GM18907 (cell line): ENCODE measurements at regions not wholly inside any gene's neighbourhood (a gene's known extent, or its start where the extent isn't known, plus 50 kb on each side); places are given as distances from the start of the nearest gene placed in this dataset.
"Not testable (repeated sequence)": the region's sequence is repeated elsewhere in the genome, so short reads cannot be mapped to it uniquely, and the experiment has no call there.

ENCODE experiments used
- ATAC-seq: cut with Tn5 transposase; IDR thresholded peaks from one replicate; pipeline ENCODE4 v1.9.1; 2021; ENCODE audit warnings: mild to moderate bottlenecking, moderate library complexity; ENCODE audit not compliant: unreplicated experiment

DNA sequence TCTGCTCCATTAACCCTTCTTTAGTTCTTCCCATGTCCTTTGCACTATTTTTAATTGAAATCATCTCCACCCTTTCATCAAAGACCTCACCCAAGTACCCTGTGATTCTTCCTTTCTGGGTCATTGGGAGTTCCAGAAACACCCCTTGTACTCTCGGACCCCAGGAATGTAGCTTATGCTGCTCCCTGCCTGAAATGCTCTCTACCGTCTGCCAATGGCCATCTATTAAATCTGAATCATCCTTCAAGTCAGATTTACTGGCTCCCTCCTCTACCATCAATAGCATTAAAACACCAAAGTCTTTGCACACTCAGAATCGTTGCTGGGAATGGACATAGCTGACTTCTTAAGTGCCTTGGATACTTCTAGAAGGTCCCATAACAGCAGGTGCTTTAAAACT lies 73.2 kb upstream of the GADD45A start:
- ATAC-seq: no peak

DNA sequence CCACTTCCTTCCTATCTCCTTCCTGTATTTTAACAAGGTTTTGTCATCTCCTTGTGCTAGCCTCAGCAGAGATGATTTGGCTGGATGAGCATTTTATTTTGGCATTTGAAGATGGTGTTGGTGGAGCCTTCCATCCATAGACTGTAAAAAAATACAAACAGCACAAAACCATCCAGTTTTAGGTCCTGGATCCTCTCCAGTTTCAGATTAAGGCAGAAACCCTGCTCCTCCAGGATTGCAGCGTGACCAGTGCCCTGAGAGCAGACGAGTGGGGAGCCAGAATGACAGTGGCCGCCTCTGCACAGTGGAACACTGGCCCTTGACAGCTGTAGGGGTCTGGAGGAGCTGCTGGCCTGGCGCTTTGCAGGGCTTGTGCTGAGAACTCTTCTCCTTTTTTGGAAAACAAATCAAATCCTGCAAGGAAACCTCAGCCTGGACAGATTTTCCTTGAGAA lies 72.2 kb upstream of the GADD45A start:
- no peak for ATAC-seq

DNA sequence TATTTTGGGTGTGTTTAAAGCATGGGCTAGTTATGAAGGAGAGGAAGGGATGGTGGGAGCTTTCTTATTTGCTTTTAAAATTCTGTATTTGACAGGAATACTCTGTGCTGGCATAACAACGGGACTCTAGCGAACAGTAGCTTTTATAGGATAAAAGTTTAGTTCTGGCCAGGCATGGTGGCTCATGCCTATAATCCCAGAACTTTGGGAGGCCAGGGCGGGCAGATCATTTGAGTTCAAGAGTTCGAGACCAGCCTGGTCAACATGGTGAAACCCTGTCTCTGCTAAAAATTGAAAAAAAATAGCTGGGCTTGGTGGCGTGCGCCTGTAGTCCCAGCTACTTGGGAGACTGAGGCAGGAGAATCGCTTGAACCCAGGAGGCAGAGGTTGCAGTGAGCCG lies 71.5 kb upstream of the GADD45A start:
- not testable (repeated sequence) for ATAC-seq

DNA sequence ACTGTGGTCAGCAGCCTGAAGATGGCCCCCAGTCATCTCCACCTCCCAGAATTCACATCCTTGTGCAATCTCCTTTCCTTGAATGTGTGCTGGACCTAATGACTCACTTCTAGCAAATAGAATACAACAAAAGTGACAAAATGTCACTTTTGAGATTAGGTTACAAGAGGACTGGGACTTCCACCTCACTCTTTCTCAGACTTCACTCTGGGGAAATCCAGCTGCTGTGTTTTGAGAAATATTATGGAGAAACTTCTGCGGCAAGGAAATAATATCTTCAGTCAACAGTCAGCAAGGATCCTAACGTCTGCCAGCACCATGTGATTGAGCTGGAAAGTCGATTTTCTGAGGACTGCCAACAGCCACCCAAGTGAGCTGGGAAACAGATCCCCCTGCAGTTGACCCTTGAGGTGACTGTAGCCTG lies 70.5 kb upstream of the GADD45A start:
- ATAC-seq: no peak

DNA sequence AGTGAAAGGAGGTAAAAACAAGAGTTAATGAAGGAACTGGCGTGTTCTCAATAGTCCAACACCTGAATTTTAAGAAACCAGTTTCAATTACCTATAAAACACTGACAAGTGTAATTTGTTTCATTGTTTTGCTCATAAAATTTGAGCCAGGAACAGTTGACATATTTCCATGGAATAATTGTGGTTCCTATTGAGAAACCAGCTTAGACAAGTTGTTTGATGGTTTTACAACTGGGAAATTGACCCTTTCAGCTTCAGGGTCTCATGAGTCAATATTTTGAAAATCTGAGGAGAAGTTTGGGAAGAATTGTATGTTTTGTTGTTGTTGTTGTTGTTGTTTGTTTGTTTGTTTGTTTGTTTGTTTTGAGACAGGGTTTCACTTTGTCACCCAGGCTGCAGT lies 69.1 kb upstream of the GADD45A start:
- no peak for ATAC-seq

DNA sequence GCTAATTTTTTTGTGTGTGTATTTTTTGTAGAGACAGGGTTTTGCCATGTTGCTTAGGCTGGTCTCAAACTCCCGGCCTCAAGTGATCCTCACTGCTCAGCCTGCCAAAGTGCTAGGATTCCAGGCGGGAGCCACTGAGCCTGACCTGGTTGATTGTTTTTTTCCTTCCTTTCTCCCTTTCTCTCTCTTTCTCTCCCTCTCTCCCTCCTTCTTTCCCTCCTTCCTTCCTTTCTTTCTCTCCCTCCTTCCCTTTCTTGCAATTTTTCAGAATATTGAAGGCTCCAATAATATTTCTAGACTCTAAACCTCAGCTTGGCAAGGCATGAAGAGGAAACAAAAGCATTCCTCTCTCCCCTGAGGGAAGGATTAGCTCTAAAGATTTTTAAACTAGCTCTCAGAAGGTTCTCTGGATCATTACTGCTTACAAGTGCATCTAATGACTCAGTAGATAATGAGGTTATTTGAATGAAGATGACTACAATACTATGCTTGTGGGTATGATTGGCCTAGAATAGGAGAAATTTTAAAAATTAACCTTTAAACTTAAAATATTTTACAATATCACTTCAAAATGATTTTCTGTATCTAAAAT lies 68.5 kb upstream of the GADD45A start:
- ATAC-seq: no peak

DNA sequence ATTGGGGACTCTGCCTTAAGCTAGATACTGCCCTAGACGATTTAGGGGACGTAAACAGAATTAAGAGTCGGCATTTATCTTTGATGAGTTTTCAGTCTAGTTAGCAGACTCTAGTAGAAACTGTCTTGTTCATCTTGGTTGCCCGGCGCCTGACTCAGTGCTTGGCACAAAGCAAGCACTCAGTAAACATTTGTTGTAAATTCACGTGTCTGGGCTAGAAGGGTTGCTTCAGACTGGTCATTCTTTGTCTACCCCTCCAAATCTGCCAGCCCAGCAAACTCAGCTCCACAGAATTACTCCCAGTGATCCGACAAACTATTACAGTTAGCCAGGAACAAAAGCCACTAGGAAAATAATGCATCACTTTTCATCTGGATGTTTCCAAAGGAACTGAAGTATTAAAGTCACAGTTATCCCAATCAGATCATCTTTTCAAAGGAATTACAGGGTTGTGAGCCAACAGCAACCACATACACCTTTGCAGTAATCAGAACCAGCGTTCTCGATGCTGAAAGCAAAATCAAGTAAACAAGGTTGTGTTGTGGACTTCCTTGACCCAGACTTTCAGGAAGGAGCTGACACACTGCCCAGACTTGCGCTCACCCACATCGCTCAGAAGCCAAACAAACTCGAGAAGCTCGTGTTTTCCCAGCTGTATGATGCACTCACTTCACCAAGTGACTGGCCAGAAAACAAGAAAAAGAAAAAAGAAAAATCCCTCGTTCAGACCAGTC lies 66.5 kb upstream of the GADD45A start:
- ATAC-seq: no peak

DNA sequence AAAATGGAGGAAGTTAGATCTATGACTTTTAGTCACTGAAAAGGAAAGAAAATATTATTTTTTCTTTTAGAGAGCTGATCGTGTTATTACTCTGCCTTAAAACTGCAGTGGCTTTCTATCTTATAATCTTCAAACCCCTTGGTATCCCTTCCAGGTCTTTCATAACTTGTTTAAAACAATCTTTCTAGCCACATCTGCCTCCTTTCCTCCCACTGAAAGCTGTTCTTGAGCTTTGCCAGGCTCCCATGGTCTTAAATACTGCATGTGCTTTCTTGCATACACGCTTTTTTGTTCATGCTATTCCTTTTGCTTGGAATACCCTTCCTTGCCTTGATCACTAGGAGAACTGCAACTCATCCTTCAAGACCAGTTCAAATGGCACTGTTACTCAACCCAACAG lies 65.9 kb upstream of the GADD45A start:
- ATAC-seq: no peak

DNA sequence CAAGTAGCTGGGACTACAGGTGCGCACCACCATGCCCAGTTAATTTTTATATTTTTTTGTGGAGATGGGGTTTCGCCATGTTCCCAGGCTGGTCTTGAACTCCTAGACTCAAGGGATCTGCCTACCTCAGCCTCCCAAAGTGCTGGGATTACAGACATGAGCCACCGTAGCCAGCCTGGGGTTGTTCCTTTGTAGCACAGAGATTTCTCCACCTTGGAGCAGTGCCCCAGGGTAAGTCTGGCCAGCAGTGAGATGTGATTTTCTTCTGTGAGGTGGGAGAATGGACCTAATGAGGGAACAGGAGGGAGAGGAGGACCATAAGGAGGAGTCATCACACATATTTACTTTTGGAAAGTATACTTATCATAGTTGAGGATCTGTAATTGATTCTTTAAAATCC lies 61.1 kb upstream of the GADD45A start:
- ATAC-seq: no peak

DNA sequence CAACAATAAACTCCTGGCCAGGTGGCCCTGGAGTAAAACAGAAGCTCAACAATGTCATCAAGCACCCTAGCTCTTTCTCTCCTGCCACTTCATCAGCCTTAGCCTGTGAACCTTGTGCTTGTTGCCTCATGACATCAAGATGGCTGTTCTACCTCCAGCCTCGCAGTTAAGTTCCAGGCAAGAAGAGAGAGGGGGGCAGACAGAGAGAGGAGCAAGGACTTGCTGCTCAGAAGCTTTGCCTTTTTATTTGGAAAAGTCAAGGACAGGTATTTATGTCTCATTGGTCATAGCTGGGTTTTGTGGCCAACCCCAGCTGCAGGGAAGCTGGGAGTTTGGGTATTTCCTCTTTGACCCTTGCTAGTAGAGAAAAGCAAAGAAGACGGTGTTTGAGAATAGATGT lies 60.3 kb upstream of the GADD45A start:
- ATAC-seq: no peak

DNA sequence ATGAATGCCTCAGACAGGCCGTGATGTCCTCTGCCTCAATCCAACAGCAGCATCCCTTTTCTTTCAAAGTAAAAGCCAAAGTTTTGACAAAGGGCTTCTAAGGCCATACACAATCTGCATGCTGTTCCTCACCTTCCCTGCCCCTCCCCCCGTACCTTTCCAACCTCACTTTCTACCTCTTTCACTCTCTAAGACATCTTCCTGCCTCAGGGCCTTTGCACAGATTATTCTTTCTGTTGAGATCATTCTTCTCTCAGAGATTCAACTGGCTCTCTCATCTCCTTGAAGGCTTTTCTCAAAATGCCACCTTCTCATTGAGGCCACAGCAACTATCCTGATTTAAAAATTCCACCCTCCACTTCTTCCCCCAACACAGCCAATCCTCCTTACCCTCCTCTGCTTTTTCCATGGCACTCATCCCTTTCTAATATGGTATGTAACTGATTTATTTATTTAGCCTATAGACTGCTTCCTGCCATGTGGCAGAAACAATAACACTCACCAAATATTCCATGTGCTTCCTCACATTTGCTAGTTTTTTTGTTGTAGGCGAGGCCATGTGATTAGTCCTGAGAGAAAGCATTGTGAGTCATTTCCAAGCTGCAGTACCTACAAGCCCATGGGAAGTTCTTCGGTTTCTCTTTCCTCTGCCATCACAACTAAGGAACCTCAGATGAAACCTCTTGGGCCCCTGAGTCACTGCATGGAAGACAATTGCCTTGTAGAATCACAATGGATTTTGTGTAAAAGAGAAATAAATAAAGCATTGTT lies 58.7 kb upstream of the GADD45A start:
- no peak for ATAC-seq

DNA sequence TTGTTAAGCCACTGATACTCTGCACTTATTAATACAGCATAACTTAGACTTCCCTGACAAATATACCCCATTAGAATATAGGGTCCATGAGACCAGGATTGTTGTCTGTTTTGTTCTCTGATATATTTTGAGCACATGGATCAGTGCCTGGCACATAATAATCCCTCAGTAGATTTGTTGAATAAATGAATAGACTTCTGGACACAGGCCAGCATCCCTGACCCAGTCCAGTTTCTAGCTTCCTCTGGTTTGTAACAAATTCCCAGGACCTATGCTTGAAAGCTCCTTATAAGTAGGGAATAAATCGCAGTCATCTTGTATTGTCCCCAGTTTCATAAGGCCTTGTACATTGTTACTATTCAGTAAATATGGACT lies 58.2 kb upstream of the GADD45A start:
- no peak for ATAC-seq

DNA sequence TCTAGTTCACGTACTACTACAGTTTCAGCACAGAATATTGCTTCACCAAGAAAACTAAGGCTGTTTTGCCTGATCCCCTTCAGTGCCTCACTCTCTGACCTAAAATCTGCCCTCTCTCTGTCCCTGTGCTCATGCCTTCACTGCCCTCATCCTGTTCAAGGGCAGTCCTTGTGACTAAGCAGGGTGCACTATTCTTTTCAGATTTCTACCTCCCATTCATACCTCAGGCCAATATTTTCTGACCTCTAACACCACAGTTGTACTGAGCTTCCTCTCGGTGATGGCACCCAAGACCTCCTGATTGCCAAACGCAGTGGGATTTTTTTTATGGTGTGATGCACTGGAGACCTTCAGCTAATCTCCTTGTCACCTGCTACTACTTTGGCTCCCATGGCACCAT lies 57.7 kb upstream of the GADD45A start:
- ATAC-seq: no peak

DNA sequence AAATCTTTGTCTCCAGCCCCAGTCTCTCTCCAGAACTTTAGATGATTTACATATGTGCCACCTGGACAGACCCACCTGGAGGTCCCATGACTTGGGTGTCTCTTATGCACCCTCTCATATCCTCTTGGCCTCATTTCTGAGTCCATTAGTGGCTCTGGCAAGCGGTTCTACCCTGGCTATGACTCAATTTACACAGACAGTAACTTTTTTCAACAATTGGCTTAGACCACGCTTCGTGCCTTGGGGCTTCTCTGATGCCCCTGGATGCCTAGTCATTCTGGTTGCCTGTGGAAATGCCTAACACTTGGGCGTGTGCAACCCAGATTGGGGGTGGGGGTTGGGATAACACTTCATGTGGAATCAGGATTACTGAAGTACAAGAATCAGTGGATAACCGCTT lies 57.1 kb upstream of the GADD45A start:
- no peak for ATAC-seq

DNA sequence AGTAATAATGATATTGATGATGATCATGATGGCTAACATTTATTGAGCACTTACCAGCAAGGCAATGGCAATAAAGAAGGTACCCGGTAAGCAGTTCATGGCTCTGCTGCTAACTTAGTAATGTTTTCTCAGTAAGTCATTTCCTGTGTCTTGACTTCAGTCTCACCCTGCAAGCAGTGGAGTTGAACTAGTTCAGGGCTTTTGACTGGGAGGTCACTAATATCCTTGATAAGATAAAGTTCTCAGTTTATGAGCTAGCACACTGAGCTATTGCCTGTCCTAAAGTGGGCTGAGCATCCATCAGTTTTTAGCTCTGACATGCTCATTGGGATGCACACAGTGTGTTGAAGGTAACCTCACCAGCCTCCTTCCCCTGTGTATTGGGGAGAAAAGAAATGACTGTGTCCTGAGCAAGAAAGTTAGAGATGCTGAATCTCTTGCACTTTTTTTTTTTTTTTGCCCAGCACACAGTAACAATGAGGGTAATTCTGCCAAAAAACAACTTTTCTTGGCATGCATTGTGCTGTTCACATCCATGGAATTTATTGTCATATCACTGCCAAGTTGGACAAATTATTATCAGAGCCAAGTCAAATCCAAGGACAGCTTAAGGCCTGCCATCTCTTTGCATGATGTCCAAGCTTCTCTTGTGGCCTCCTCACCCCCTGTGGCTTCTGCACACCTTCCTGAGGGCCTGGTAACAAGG lies 55.5 kb upstream of the GADD45A start:
- no peak for ATAC-seq

DNA sequence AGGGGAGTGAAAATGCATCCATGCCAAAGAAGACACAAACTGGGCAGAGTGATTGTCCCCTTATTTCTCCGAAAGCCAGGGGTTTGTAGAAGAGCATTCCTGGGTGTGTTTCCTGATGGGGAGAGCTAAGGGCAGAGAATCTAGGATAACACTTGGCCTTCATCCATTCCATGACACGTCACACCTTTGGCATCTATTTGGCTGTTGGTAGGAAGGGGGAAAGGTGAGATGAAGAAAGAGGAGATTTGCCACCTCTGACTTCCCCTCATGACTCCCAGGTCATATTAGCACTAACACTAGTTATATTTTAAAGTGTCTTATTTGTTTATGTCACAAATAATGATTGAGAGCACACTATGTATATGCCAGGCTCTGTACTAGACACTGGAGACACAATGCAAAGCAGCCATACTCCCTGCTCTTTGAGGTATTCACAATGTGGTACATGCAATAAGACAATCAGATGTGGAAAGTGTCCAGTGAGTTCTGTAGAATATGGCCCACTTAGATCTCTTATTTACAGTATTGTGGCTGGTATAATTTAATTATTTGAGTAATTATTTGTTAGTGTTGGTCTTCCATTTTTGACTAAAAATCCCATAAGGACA lies 54.5 kb upstream of the GADD45A start:
- ATAC-seq: no peak

DNA sequence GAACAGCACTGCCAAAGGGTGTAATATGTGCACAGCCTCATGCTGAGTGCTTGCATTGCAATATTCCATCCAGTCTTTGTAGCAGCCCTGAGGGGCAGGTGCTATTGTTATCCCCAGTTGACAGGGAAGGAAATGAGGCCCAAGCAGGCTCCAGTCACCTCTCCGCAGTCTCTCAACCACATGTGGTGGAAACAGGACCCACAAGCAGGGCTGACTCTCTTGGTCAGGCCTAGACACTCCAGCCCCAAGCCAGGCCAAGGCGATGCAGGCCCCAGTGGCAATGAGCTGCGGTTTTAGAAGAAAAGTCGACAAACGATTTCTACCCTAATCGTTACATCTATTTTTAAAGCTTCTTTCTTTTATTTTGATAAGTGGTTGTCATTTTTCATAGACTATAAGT lies 52.6 kb upstream of the GADD45A start:
- ATAC-seq: no peak

DNA sequence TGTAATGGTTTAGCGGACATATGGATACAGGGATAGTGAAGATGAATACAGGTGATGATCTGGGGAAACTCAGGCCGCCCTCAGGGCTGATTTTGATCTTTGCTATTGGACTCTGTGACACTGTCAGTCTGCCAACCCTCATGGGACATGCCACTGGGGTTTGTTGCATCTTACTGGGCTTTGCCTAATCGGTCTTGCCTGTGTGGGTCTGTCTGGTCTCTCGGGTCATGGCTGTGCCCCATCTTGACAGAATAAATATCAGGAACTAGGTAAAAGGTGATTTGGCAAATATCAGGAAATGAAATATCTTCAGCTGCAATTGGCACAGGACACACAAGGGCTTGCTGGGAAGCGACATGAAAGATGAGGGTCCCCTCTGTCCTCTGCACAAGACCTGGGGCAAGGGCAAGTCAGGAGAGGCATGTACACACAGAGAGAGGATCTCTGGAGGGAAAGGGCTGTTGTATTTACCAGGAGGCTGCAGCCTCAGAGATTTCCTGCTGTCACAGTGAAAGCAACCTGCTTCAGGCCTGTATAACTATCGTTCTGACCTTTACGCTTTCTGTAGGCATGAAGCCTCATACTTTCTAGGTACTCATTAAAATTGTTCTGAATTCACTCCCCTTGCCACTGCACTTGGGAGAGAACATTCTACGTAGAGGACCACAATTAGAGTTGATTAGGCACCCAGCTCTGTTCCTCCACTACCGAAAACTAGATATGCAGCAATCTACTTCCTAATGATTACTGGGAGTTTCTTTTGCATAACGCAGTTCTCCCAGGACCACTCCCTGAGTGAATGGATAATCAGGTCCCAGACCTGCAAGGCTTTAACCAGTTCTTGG lies 52.0 kb upstream of the GADD45A start:
- ATAC-seq: no peak

DNA sequence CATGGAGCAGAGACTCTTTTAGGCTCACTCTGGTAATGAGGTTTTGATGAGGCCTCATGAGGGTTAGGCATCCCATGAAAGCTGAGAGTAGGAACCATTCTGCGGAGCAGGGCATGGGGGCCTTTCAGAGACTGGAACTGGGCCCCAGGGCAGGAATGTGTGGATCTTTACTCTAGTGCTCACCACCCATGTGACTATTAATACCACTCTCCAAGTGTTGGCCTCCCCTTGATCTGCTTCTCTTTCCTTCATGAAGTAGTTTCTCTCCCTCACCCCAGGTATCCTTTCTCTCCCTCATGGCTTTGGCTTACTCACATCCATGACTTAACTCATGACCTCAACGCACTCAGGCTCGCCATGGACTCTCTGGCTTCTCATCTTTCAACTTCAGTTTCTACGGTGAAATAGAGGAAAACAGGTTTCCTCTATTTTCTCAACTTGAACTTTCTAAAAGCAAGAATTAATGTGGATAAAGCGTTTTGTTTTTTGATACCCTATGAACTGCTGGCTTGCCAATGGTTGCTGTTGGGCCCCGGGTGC lies 50.5 kb upstream of the GADD45A start:
- ATAC-seq: no peak
